Ascending aorta (tissue), 2 donors: ENCODE measurements at regions not wholly inside any gene's neighbourhood (a gene's known extent, or its start where the extent isn't known, plus 50 kb on each side); places are given as distances from the start of the nearest gene placed in this dataset.

Experiments
- DNase-seq, 2 donors: peaks; one replicate each; pipeline ENCODE4 v3.0.0-alpha.2; 2019; ENCODE audit warnings: low spot score in 2 of 2
- H3K27ac ChIP-seq, 2 donors: fragments of 200-600 bp; sonication (generic); one replicate each; pipeline ENCODE4 v1.5.1; 2016 to 2017; ENCODE audit warnings: mild to moderate bottlenecking in 1 of 2
- H3K27me3 ChIP-seq: fragments of 200-600 bp; sonication (generic); one replicate; pipeline ENCODE4 v1.5.1; 2017
- H3K36me3 ChIP-seq, 2 donors: fragments of 200-600 bp; sonication (generic); one replicate each; pipeline ENCODE4 v1.5.1; 2016
- H3K4me1 ChIP-seq, 2 donors: fragments of 200-600 bp; sonication (generic); one replicate each; pipeline ENCODE4 v1.5.1; 2016 to 2017; ENCODE audit warnings: mild to moderate bottlenecking in 1 of 2
- H3K4me3 ChIP-seq, 2 donors: fragments of 200-600 bp; sonication (generic); one replicate each; pipeline ENCODE4 v1.5.1; 2016 to 2017; ENCODE audit warnings: mild to moderate bottlenecking in 1 of 2
- H3K9me3 ChIP-seq, 2 donors: fragments of 200-600 bp; sonication (generic); one replicate each; pipeline ENCODE4 v1.5.1; 2016
- CTCF ChIP-seq, 3 experiments: fragments of 200-600 bp in 2 of 3; fragments of 450-650 bp in 1 of 3; sonication (generic) in 2 of 3; IDR thresholded peaks; one replicate each; pipeline ENCODE4 v1.5.1; 2016 to 2019; ENCODE audit warnings: antibody characterized with exemption in 3 of 3, mild to moderate bottlenecking in 1 of 3, moderate library complexity in 1 of 3
- intact Hi-C: fragments of 100-400 bp; cut with DNase I; formaldehyde crosslinking; loops from one replicate; pipeline ENCODE4 v1.15.1; 2023

GRCh38 chr6:47407300-47408281 lies 70.0 kb upstream of the CD2AP start:
- no peak for TF ChIP-seq CTCF (IDR thresholded peaks at IDR 0.05)
- Histone ChIP-seq H3K4me1 (no peaks in the 10 kb centered on the region), H3K27me3 (no peaks in the 10 kb centered on the region), H3K4me3 (no peak overlapping the region), H3K9me3 (no peaks in the 10 kb centered on the region), H3K27ac (no peak overlapping the region), H3K36me3 (no peaks in the 10 kb centered on the region)
- DNase-seq = no peak
- intact Hi-C loops = no loop called here

GRCh38 chr6:47413752-47414422 lies 63.7 kb upstream of the CD2AP start:
- intact Hi-C loops = loop anchor here (2.0 to 10.0 kb wide), 2 partner anchors 191 to 367 kb away; no protein-coding TSS in a partner anchor
- H3K9me3 ChIP-seq = no peaks in the 10 kb centered on the region

GRCh38 chr6:47414423-47415167 lies 63.0 kb upstream of the CD2AP start:
- H3K36me3 ChIP-seq = no peaks in the 10 kb centered on the region
- H3K9me3 ChIP-seq = no peaks in the 10 kb centered on the region
- H3K4me3 ChIP-seq = peak overlapping the region; percentile 51 to 67
- TF ChIP-seq CTCF (IDR thresholded peaks at IDR 0.05) = no peak
- H3K27ac ChIP-seq = peak overlapping the region; percentile 25 to 37
- H3K27me3 ChIP-seq = no peaks in the 10 kb centered on the region
- no peak for DNase-seq
- peaks cover 0 to 2% of the 10 kb centered on the region in 2 donors for H3K4me1 ChIP-seq
- intact Hi-C loops = loop anchor here (2.0 to 10.0 kb wide), 2 partner anchors 190 to 366 kb away; no protein-coding TSS in a partner anchor

More at GRCh38 chr6:47413752-47414422, 63.7 kb upstream of the CD2AP start:
- H3K27ac ChIP-seq = peak overlapping the region; percentile 25 to 37
- H3K27me3 ChIP-seq = no peaks in the 10 kb centered on the region
- DNase-seq = no peak
- H3K4me3 ChIP-seq = peak overlapping the region; percentile 51 to 67
- no peaks in the 10 kb centered on the region for H3K36me3 ChIP-seq
- peak; percentile 71 to 88 (median 86) for TF ChIP-seq CTCF (IDR thresholded peaks at IDR 0.05)
- H3K4me1 ChIP-seq = peaks cover 0 to 2% of the 10 kb centered on the region in 2 donors

GRCh38 chr6:47416396-47417345 lies 60.9 kb upstream of the CD2AP start:
- intact Hi-C loops = loop anchor here (10.0 kb wide), 1 partner anchor 188 kb away; no protein-coding TSS in a partner anchor
- Histone ChIP-seq H3K9me3 (no peaks in the 10 kb centered on the region), H3K4me3 (no peak overlapping the region), H3K4me1 (peaks cover 0 to 6% of the 10 kb centered on the region in 2 donors), H3K27me3 (no peaks in the 10 kb centered on the region), H3K36me3 (no peaks in the 10 kb centered on the region), H3K27ac (no peak overlapping the region)
- no peak for TF ChIP-seq CTCF (IDR thresholded peaks at IDR 0.05)
- DNase-seq = no peak
